WI38 (cell line): ENCODE measurements at regions not wholly inside any gene's neighbourhood (a gene's known extent, or its start where the extent isn't known, plus 50 kb on each side); places are given as distances from the start of the nearest gene placed in this dataset.

Source experiments
- H3K4me3 ChIP-seq: 2 replicates; pipeline ENCODE4 v1.5.1; 2011; ENCODE audit warnings: low read depth, mild to moderate bottlenecking, control low read depth, low read length
- CTCF ChIP-seq: IDR thresholded peaks from 2 replicates; pipeline ENCODE4 v1.5.1; 2012; ENCODE audit warnings: low read depth, mild to moderate bottlenecking, control low read depth, low read length

GRCh38 chr14:97179573-97179972 is 382.4 kb downstream of the VRK1 start:
- H3K4me3 ChIP-seq, result no peak overlapping the region
- TF ChIP-seq CTCF, result no peak

GRCh38 chr14:97180304-97181200 is 383.4 kb downstream of the VRK1 start:
- H3K4me3 ChIP-seq, result no peak overlapping the region
- TF ChIP-seq CTCF, result no peak

- no peak for TF ChIP-seq CTCF
Observed at GRCh38 chr14:97185186-97185585, 388.0 kb downstream of the VRK1 start.

GRCh38 chr14:97187916-97188315 is 390.7 kb downstream of the VRK1 start:
- no peak overlapping the region for H3K4me3 ChIP-seq
- no peak for TF ChIP-seq CTCF

More at GRCh38 chr14:97185186-97185585, 388.0 kb downstream of the VRK1 start:
- no peak overlapping the region for H3K4me3 ChIP-seq

GRCh38 chr14:97196336-97196735 is 399.2 kb downstream of the VRK1 start:
- H3K4me3 ChIP-seq, result no peak overlapping the region
- no peak for TF ChIP-seq CTCF

GRCh38 chr14:97198813-97199212 is 401.6 kb downstream of the VRK1 start:
- no peak overlapping the region for H3K4me3 ChIP-seq
- no peak for TF ChIP-seq CTCF

GRCh38 chr14:97200245-97200644 is 403.1 kb downstream of the VRK1 start:
- TF ChIP-seq CTCF, result no peak

More at GRCh38 chr14:97200245-97200644, 403.1 kb downstream of the VRK1 start:
- no peak overlapping the region for H3K4me3 ChIP-seq
